K562 (cell line): ENCODE measurements at regions not wholly inside any gene's neighbourhood (a gene's known extent, or its start where the extent isn't known, plus 50 kb on each side); places are given as distances from the start of the nearest gene placed in this dataset.

ENCODE experiments used
- ATAC-seq: fragments of 200-7000 bp; cut with Tn5 transposase; 3 replicates; pipeline ENCODE4 v1.9.1; 2020; ENCODE audit warnings: moderate library complexity
- BruUV-seq: library from RNA; stranded (reverse); fragments of 400-500 nt; replicated peaks from 2 replicates; lab custom pipeline; 2021; lab: Mats Ljungman, UMichigan
- CTCF ChIA-PET: fragments of 300-600 bp; formaldehyde crosslinking; extraction: SDS; loops from one replicate; lab custom pipeline; 2021; ENCODE audit warnings: low intra/inter-chr PET ratio; lab: Yijun Ruan, JAX
- POLR2A ChIA-PET: fragments of 300-600, 350-650 bp; sonication (Branson Sonifier 250); formaldehyde crosslinking; extraction: SDS; loops from one replicate; lab custom pipeline; 2021; ENCODE audit warnings: antibody characterized with exemption, inconsistent platforms; lab: Yijun Ruan, JAX
- DNase-seq, 4 experiments: peaks; one replicate each; pipeline versions ENCODE4 v3.0.0 to v3.0.0-alpha.2; 2011 to 2018; ENCODE audit warnings: low spot score in 3 of 4, mixed read lengths in 3 of 4; ENCODE audit errors: extremely low read depth in 1 of 4
- FAIRE-seq: peaks from 2 replicates; lab custom pipeline; 2011; peaks lifted over from hg19 to GRCh38; lab: Jason Lieb, UNC
- H2AFZ ChIP-seq: 2 replicates; pipeline ENCODE4 v1.6.0; 2011; ENCODE audit warnings: low read depth, low read length, control low read depth, inconsistent platforms
- H3K27ac ChIP-seq: fragments of 200-600 bp; 3 replicates; pipeline ENCODE4 v1.8.0; 2011; ENCODE audit warnings: low read depth, mild to moderate bottlenecking, control low read depth, inconsistent platforms, low read length, moderate library complexity, mixed read lengths; ENCODE audit errors: extremely low read depth
- H3K27me3 ChIP-seq, 2 experiments: fragments of 300-600 bp in 1 of 2; 2 replicates in 1 of 2; 3 replicates in 1 of 2; pipeline versions ENCODE4 v1.6.0 to v1.8.0; 2011; ENCODE audit warnings: inconsistent platforms in 2 of 2, low read length in 2 of 2, mild to moderate bottlenecking in 1 of 2, mixed read lengths in 1 of 2, moderate library complexity in 1 of 2; ENCODE audit not compliant: control insufficient read depth in 2 of 2, insufficient read depth in 2 of 2
- H3K36me3 ChIP-seq: fragments of 300-600 bp; 3 replicates; pipeline ENCODE4 v1.8.0; 2011; ENCODE audit warnings: mild to moderate bottlenecking, low read length, inconsistent platforms; ENCODE audit not compliant: control insufficient read depth, insufficient read depth
- H3K4me1 ChIP-seq, 2 experiments: fragments of 200-600 bp in 1 of 2; replicated peaks in 1 of 2; 2 replicates in 1 of 2; 3 replicates in 1 of 2; pipeline versions ENCODE4 v1.5.1 to v1.8.0; 2011; ENCODE audit warnings: inconsistent platforms in 2 of 2, low read length in 2 of 2, mild to moderate bottlenecking in 1 of 2, mixed read lengths in 1 of 2, moderate library complexity in 1 of 2; ENCODE audit not compliant: control insufficient read depth in 2 of 2, insufficient read depth in 2 of 2
- H3K4me2 ChIP-seq: 2 replicates; pipeline ENCODE4 v1.6.1; 2011; ENCODE audit warnings: low read length, control low read depth, inconsistent platforms, mixed read lengths; ENCODE audit not compliant: insufficient read depth
- H3K4me3 ChIP-seq: fragments of 200-600 bp; sonication (generic), shearing (Covaris generic); 2 replicates; pipeline ENCODE4 v1.5.1; 2016; ENCODE audit warnings: control low read depth, inconsistent platforms
- H3K79me2 ChIP-seq: fragments of 200-600 bp; 3 replicates; pipeline ENCODE4 v1.8.0; 2011; ENCODE audit warnings: low read length, inconsistent platforms; ENCODE audit not compliant: control insufficient read depth, insufficient read depth
- H3K9ac ChIP-seq, 2 experiments: 2 replicates each; pipeline versions ENCODE4 v1.6.0 to v1.6.1; 2011; ENCODE audit warnings: low read depth in 2 of 2, low read length in 2 of 2, control low read depth in 1 of 2, inconsistent platforms in 1 of 2, mild to moderate bottlenecking in 1 of 2, mixed read lengths in 1 of 2; ENCODE audit not compliant: insufficient read depth in 1 of 2
- H3K9me1 ChIP-seq: one replicate; pipeline ENCODE4 v1.6.0; 2011; ENCODE audit warnings: inconsistent platforms, mild to moderate bottlenecking, low read length, moderate library complexity; ENCODE audit not compliant: control insufficient read depth, insufficient read depth
- H3K9me3 ChIP-seq: replicated peaks from 2 replicates; pipeline ENCODE4 v1.5.1; 2011; ENCODE audit warnings: low read depth, low read length, inconsistent platforms; ENCODE audit not compliant: control insufficient read depth, insufficient read depth
- H4K20me1 ChIP-seq: replicated peaks from 2 replicates; pipeline ENCODE4 v1.6.1; 2011; ENCODE audit warnings: low read length, inconsistent platforms, mixed read lengths; ENCODE audit not compliant: control insufficient read depth, insufficient read depth
- FOS ChIP-seq: IDR thresholded peaks from 3 replicates; pipeline ENCODE4 v1.6.1; 2011; ENCODE audit not compliant: insufficient read length; ENCODE audit errors: extremely low read depth
- HDGF ChIP-seq: fragments of 450-650 bp; IDR thresholded peaks from 2 replicates; pipeline ENCODE4 v1.6.1; 2016
- HSF4 ChIP-seq: fragments of 250-450 bp; sonication (Bioruptor Pico); IDR thresholded peaks from 2 replicates; pipeline ENCODE4 v2.1.2; 2022; ENCODE audit warnings: mild to moderate bottlenecking, moderate library complexity, borderline replicate concordance
- IRF9 ChIP-seq: fragments of 450-650 bp; IDR thresholded peaks from 2 replicates; pipeline ENCODE4 v1.6.1; 2016; ENCODE audit warnings: missing biosample characterization, missing genetic modification characterization
- MXD1 ChIP-seq: fragments of 250-450 bp; sonication (Bioruptor Pico); IDR thresholded peaks from 2 replicates; pipeline ENCODE4 v1.8.0; 2021; ENCODE audit warnings: borderline replicate concordance, mild to moderate bottlenecking, moderate library complexity; ENCODE audit not compliant: poor library complexity, severe bottlenecking
- SNRNP70 ChIP-seq: fragments of 200-400 bp; formaldehyde crosslinking; optimal IDR thresholded peaks from 2 replicates; pipeline ENCODE3; 2017; ENCODE audit warnings: low read depth, low read length
- ZC3H4 ChIP-seq: sonication (generic); formaldehyde crosslinking; IDR thresholded peaks from 2 replicates; pipeline ENCODE4 v1.9.0; 2021; ENCODE audit warnings: missing genetic modification reagents, borderline replicate concordance
- ZKSCAN3 ChIP-seq: fragments of 250-450 bp; sonication (Bioruptor Pico); IDR thresholded peaks from 2 replicates; pipeline ENCODE4 v1.4.0; 2020
- ZNF263 ChIP-seq: sonication (generic); formaldehyde crosslinking; IDR thresholded peaks from 2 replicates; pipeline ENCODE4 v1.8.0; 2022; ENCODE audit warnings: mild to moderate bottlenecking, missing genetic modification reagents, borderline replicate concordance
- ZNF384 ChIP-seq: IDR thresholded peaks from 2 replicates; pipeline ENCODE4 v1.6.1; 2012; ENCODE audit warnings: low read depth, low read length, improper control_type of control experiment
- WGBS: fragments of 100-300 bp; shearing (Covaris generic); methylation state at CpG from one replicate; pipeline ENCODE4 v1.1.6; 2016; ENCODE audit warnings: low coverage, mixed read lengths; ENCODE audit not compliant: insufficient coverage; ENCODE audit errors: missing lambda C conversion rate; 5-methylcytosine and 5-hydroxymethylcytosine counted together
- in situ Hi-C: fragments of 300-500 bp; cut with MboI; formaldehyde crosslinking; loops from 4 replicates; pipeline ENCODE4 v1.15.0; 2018; ENCODE audit warnings: inconsistent platforms, mixed read lengths
- intact Hi-C: fragments of 100-400 bp; cut with micrococcal nuclease; formaldehyde crosslinking; loops from 2 replicates; pipeline ENCODE4 v1.14.2; 2022

GRCh38 chr4:163911891-163912290 is 417.4 kb downstream of the TMA16 start:
- Histone ChIP-seq H4K20me1 (no peaks in the 10 kb centered on the region), H2AFZ (no peak overlapping the region), H3K9me1 (no peaks in the 10 kb centered on the region), H3K4me3 (no peak overlapping the region), H3K9me3 (no peaks in the 10 kb centered on the region; the same call in 1 of the 2 replicates), H3K27me3 (no peaks in the 10 kb centered on the region), H3K9ac (no peak overlapping the region), H3K36me3 (no peaks in the 10 kb centered on the region), H3K4me1 (no peaks in the 10 kb centered on the region), H3K79me2 (no peaks in the 10 kb centered on the region), H3K27ac (no peak overlapping the region), H3K4me2 (no peak overlapping the region)
- CTCF ChIA-PET: no interaction called here
- 0% methylated on average over 5 of the region's 5 CpGs for WGBS
- POLR2A ChIA-PET: no interaction called here
- no peak for ATAC-seq
- intact Hi-C loops (no loop called here), in situ Hi-C loops (no loop called here)
- FAIRE-seq: no peak
- BruUV-seq: no TSS peak
- no peak for TF ChIP-seq ZNF263 (CRISPR knock-in tag)
- TF ChIP-seq SNRNP70: no peak
- no peak for TF ChIP-seq HSF4 (CRISPR knock-in tag)
- no peak for TF ChIP-seq ZKSCAN3 (CRISPR knock-in tag)
- TF ChIP-seq MXD1: no peak
- no peak for TF ChIP-seq HDGF
- TF ChIP-seq ZC3H4 (CRISPR knock-in tag): no peak
- no peak for TF ChIP-seq IRF9 (tag)
- TF ChIP-seq FOS: no peak
- TF ChIP-seq ZNF384: no peak
- DNase-seq: no peak
